ENCODE measurements at regions not wholly inside any gene's neighbourhood (a gene's known extent, or its start where the extent isn't known, plus 50 kb on each side); places are given as distances from the start of the nearest gene placed in this dataset.

DNA sequence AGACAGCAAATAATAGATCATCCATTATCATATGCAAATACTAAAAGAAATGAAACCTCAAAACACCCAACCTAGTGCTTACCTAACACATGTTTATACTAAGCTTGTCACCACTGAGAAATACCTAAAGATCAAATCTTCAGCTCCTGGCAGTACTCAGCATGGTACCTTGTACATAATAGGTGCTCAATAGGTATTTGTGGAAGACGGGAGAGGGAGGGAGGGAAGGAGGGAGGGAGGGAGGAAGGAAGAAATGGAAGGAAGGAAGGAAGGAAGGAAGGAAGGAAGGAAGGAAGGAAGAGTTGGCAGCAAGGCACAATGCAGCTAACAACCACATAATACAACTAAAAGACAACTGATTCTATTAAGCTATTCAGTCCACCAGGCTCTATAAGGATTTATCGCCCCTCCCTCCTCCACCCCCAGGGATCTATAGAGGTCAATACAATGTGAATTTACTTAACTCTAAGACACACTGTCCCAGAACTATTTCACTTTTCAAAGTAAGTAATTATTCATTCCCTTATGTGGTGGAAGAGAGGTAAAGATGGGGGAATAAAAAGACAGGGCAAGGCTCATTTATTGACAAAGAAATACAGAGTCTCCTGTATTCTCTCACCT lies 328.9 kb downstream of the PAPSS1 start:
- no peak overlapping the region for H3K27ac ChIP-seq (ENCODE audit: low read length)
- H4K20me1 ChIP-seq (ENCODE audit: insufficient read depth, low read length), result no peaks in the 10 kb centered on the region
- no peak for TF ChIP-seq EZH2 (IDR thresholded peaks at IDR 0.05; ENCODE audit: borderline replicate concordance, low read depth, low read length, severe bottlenecking)
- TF ChIP-seq, protein P1, sequence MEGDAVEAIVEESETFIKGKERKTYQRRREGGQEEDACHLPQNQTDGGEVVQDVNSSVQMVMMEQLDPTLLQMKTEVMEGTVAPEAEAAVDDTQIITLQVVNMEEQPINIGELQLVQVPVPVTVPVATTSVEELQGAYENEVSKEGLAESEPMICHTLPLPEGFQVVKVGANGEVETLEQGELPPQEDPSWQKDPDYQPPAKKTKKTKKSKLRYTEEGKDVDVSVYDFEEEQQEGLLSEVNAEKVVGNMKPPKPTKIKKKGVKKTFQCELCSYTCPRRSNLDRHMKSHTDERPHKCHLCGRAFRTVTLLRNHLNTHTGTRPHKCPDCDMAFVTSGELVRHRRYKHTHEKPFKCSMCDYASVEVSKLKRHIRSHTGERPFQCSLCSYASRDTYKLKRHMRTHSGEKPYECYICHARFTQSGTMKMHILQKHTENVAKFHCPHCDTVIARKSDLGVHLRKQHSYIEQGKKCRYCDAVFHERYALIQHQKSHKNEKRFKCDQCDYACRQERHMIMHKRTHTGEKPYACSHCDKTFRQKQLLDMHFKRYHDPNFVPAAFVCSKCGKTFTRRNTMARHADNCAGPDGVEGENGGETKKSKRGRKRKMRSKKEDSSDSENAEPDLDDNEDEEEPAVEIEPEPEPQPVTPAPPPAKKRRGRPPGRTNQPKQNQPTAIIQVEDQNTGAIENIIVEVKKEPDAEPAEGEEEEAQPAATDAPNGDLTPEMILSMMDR (IDR thresholded peaks at IDR 0.05; ENCODE audit: borderline replicate concordance, extremely low read depth, low read length, poor library complexity, severe bottlenecking), result no peak
- H3K36me3 ChIP-seq (ENCODE audit: insufficient read depth, low read length), result no peaks in the 10 kb centered on the region
- H3K27me3 ChIP-seq (ENCODE audit: insufficient read depth, low read length, poor library complexity), result peaks cover 3% of the 10 kb centered on the region
- no peak for ATAC-seq (ENCODE audit: insufficient read depth, low read depth)
- no peak for DNase-seq
- no peak overlapping the region for H3K9ac ChIP-seq (ENCODE audit: low read depth, low read length)
- no peak overlapping the region for H3K4me3 ChIP-seq (ENCODE audit: low read depth in 1 of 2, low read length in 2 of 2)
- no peaks in the 10 kb centered on the region for H3K4me1 ChIP-seq (ENCODE audit: insufficient read depth, low read length)
- H3K9me3 ChIP-seq (ENCODE audit: insufficient read depth, low read length, severe bottlenecking), result no peaks in the 10 kb centered on the region
- H3K4me2 ChIP-seq (ENCODE audit: insufficient read depth, low read length), result no peak overlapping the region
- no peak overlapping the region for H2AFZ ChIP-seq (ENCODE audit: low read depth, low read length)
- H3K79me2 ChIP-seq (ENCODE audit: insufficient read depth, low read length), result no peaks in the 10 kb centered on the region

DNA sequence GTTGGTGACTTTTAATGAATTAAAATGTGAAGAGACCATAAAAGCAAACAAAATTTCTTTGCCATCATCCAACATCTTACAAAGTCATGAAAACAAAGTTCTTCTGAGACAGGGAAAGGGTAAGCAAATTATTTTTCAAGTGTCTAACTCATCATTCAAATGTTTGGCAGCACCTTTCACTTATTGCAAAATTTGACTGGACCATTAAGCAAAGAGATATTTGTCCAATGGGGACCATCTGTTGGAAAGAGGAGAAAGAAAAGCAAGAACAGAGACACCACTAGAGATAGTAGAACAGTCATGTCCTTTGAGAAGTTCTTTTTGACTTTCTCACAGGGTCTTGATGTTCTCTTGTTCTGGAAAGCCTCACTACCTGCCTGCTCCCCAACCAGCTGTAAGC lies 330.1 kb downstream of the PAPSS1 start:
- no peak overlapping the region for H3K9ac ChIP-seq (ENCODE audit: low read depth, low read length)
- DNase-seq (no peak), ATAC-seq (ENCODE audit: insufficient read depth, low read depth) (no peak)
- no peaks in the 10 kb centered on the region for H3K4me1 ChIP-seq (ENCODE audit: insufficient read depth, low read length)
- no peak overlapping the region for H3K4me3 ChIP-seq (ENCODE audit: low read depth in 1 of 2, low read length in 2 of 2)
- no peaks in the 10 kb centered on the region for H3K9me3 ChIP-seq (ENCODE audit: insufficient read depth, low read length, severe bottlenecking)
- H3K27ac ChIP-seq (ENCODE audit: low read length), result no peak overlapping the region
- H3K4me2 ChIP-seq (ENCODE audit: insufficient read depth, low read length), result no peak overlapping the region
- no peak for TF ChIP-seq EZH2 (IDR thresholded peaks at IDR 0.05; ENCODE audit: borderline replicate concordance, low read depth, low read length, severe bottlenecking)
- TF ChIP-seq, protein P1 (IDR thresholded peaks at IDR 0.05; ENCODE audit: borderline replicate concordance, extremely low read depth, low read length, poor library complexity, severe bottlenecking), result no peak
- peaks cover 3% of the 10 kb centered on the region for H3K27me3 ChIP-seq (ENCODE audit: insufficient read depth, low read length, poor library complexity)
- H2AFZ ChIP-seq (ENCODE audit: low read depth, low read length), result no peak overlapping the region
- H3K79me2 ChIP-seq (ENCODE audit: insufficient read depth, low read length), result no peaks in the 10 kb centered on the region
- H3K36me3 ChIP-seq (ENCODE audit: insufficient read depth, low read length), result no peaks in the 10 kb centered on the region
- H4K20me1 ChIP-seq (ENCODE audit: insufficient read depth, low read length), result no peaks in the 10 kb centered on the region

DNA sequence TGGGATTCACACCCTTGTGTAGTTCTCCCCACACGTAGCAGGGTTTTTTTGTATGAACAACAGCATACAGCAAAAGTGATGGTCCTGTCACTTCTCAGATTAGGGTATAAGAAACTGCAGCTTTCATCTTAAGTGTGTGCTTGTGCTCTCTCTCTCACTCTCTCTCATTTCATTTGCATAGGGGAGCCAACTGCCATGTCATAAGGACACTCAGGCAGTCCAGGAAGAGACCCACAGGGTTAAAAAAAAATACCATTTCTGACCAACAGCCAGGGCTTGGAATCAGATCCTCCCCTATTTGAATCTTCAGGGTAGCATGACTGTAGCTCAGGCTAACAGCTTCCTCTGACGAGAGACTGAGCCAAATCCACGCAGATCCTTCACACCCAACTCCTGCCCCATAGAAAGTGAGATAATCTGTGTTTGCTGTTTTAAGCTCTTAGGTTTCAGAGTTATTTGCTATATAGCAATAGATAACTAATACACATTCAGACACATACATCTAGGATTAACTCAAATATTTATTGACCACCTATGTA lies 331.2 kb downstream of the PAPSS1 start:
- no peaks in the 10 kb centered on the region for H3K36me3 ChIP-seq (ENCODE audit: insufficient read depth, low read length)
- TF ChIP-seq EZH2 (IDR thresholded peaks at IDR 0.05; ENCODE audit: borderline replicate concordance, low read depth, low read length, severe bottlenecking), result no peak
- TF ChIP-seq, protein P1 (IDR thresholded peaks at IDR 0.05; ENCODE audit: borderline replicate concordance, extremely low read depth, low read length, poor library complexity, severe bottlenecking), result no peak
- no peak overlapping the region for H3K9ac ChIP-seq (ENCODE audit: low read depth, low read length)
- no peak overlapping the region for H2AFZ ChIP-seq (ENCODE audit: low read depth, low read length)
- H3K9me3 ChIP-seq (ENCODE audit: insufficient read depth, low read length, severe bottlenecking), result no peaks in the 10 kb centered on the region
- H3K4me1 ChIP-seq (ENCODE audit: insufficient read depth, low read length), result no peaks in the 10 kb centered on the region
- no peak overlapping the region for H3K4me3 ChIP-seq (ENCODE audit: low read depth in 1 of 2, low read length in 2 of 2)
- no peak overlapping the region for H3K27ac ChIP-seq (ENCODE audit: low read length)
- H4K20me1 ChIP-seq (ENCODE audit: insufficient read depth, low read length), result no peaks in the 10 kb centered on the region
- no peaks in the 10 kb centered on the region for H3K79me2 ChIP-seq (ENCODE audit: insufficient read depth, low read length)
- no peak for ATAC-seq (ENCODE audit: insufficient read depth, low read depth)
- no peak overlapping the region for H3K4me2 ChIP-seq (ENCODE audit: insufficient read depth, low read length)
- H3K27me3 ChIP-seq (ENCODE audit: insufficient read depth, low read length, poor library complexity), result peaks cover 5% of the 10 kb centered on the region
- no peak for DNase-seq
